ENCODE measurements at regions not wholly inside any gene's neighbourhood (a gene's known extent, or its start where the extent isn't known, plus 50 kb on each side); places are given as distances from the start of the nearest gene placed in this dataset.

- H3K27ac ChIP-seq: no peak overlapping the region
- TF ChIP-seq CTCF (IDR thresholded peaks at IDR 0.05): no peak
- no peak for TF ChIP-seq ZFX (IDR thresholded peaks at IDR 0.05; ENCODE audit: borderline replicate concordance)
Observed at GRCh38 chr3:72113564-72113963, 328.6 kb upstream of the PROK2 start.

DNA sequence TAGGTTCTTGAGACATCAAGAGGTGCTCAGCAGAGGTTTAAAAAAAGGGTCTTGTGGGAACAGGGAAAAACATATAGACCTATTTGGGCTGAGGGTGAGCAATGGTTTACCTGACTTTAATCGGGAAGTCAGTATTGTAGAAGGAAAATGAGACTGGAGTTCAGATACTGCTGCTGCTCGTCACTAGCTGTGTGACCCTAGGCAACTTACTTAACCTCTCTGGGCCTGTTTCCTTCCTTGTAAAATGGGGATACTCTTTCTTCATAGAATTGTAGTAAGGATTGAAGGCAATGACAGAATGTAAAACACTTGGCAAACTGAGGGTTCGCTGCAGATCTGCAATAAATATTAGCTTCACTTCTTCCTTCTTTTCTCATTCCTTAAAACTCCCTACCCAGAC, 327.5 kb upstream of the PROK2 start:
- TF ChIP-seq CTCF (IDR thresholded peaks at IDR 0.05): no peak
- H3K27ac ChIP-seq: no peak overlapping the region

- TF ChIP-seq ZFX (IDR thresholded peaks at IDR 0.05; ENCODE audit: borderline replicate concordance): no peak
- TF ChIP-seq CTCF (IDR thresholded peaks at IDR 0.05): no peak
- H3K27ac ChIP-seq: no peak overlapping the region
Observed at GRCh38 chr3:72111265-72112205, 326.6 kb upstream of the PROK2 start.

- TF ChIP-seq ZFX (IDR thresholded peaks at IDR 0.05; ENCODE audit: borderline replicate concordance) (no peak), CTCF (IDR thresholded peaks at IDR 0.05) (no peak)
- no peak overlapping the region for H3K27ac ChIP-seq
Observed at GRCh38 chr3:72109327-72110259, 324.6 kb upstream of the PROK2 start.

DNA sequence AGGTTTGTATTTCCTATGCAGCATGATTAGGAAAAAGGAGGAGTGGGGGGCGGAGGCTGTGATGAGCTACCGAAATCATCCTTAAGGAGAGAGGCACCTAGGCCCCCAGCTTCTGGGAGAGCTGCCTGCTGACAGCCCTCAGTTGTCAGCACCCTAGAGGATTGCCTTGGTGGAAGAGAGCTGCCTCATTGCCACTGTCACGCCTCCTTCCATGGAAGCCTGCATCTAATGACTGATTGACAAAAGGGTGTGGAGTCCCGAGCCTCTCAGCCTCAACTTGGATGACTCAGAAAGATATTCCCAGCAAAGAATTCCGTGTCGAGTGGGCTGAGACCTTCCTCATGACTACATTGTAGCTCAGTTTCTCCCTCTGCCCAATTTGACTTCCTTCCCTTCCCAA, 320.4 kb upstream of the PROK2 start:
- no peak for TF ChIP-seq ZFX (IDR thresholded peaks at IDR 0.05; ENCODE audit: borderline replicate concordance)
- no peak for TF ChIP-seq CTCF (IDR thresholded peaks at IDR 0.05)
- no peak overlapping the region for H3K27ac ChIP-seq

DNA sequence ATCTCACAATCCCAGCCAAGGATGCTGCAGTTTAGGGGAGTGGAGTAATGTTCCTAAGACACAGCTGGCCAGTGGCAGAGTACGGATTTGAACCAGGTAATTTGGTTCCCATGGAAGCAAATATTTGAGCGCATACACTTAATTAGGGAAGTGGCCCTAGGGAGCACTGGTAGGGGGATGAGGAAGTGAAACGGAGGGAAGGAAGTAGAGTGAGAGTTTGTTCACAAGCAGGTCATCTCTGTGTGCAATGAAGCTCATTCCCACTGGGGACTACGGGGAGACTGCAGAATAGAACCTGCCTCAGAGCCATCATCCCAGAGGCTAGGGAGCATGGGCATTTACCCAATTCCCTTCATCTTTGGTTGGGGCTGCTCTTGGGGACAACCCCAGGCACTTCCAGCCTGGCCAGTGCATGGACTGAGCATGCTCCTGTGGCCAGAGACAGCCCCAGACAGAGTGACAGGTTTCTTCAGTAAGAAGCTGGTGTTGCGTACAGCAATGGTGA, 317.2 kb upstream of the PROK2 start:
- H3K27ac ChIP-seq: no peak overlapping the region

More for the DNA sequence above, 317.2 kb upstream of the PROK2 start:
- no peak for TF ChIP-seq CTCF (IDR thresholded peaks at IDR 0.05)
- TF ChIP-seq ZFX (IDR thresholded peaks at IDR 0.05; ENCODE audit: borderline replicate concordance): no peak
